Epithelial cell of proximal tubule (primary cell): ENCODE measurements at regions not wholly inside any gene's neighbourhood (a gene's known extent, or its start where the extent isn't known, plus 50 kb on each side); places are given as distances from the start of the nearest gene placed in this dataset.
"Not testable (repeated sequence)": the region's sequence is repeated elsewhere in the genome, so short reads cannot be mapped to it uniquely, and the experiment has no call there.

ENCODE experiments used
- DNase-seq: peaks from one replicate; pipeline ENCODE4 v3.0.0-alpha.2; 2011; ENCODE audit warnings: low read depth
- H3K4me3 ChIP-seq: 2 replicates; pipeline ENCODE4 v1.5.1; 2011; ENCODE audit warnings: low read depth, mild to moderate bottlenecking, low read length
- CTCF ChIP-seq: conservative IDR thresholded peaks from 2 replicates; pipeline ENCODE4 v1.5.1; 2012; ENCODE audit warnings: low read depth, mild to moderate bottlenecking, low read length

- no peak for DNase-seq
- TF ChIP-seq CTCF: no peak
- H3K4me3 ChIP-seq: no peak overlapping the region
These were observed 548.1 kb upstream of the C9orf72 start for GRCh38 chr9:28121366-28121765.

- DNase-seq: no peak
- TF ChIP-seq CTCF: no peak
- H3K4me3 ChIP-seq: no peak overlapping the region
These were observed 551.6 kb upstream of the C9orf72 start for GRCh38 chr9:28124917-28125316.

- TF ChIP-seq CTCF: no peak
- DNase-seq: no peak
- no peak overlapping the region for H3K4me3 ChIP-seq
These were observed 553.8 kb upstream of the C9orf72 start for GRCh38 chr9:28127101-28127500.

- no peak overlapping the region for H3K4me3 ChIP-seq
- DNase-seq: no peak
- no peak for TF ChIP-seq CTCF
These were observed 561.2 kb upstream of the C9orf72 start for GRCh38 chr9:28134446-28134976.

- no peak for DNase-seq
- TF ChIP-seq CTCF: no peak
- H3K4me3 ChIP-seq: no peak overlapping the region
These were observed 562.3 kb upstream of the C9orf72 start for GRCh38 chr9:28135549-28135948.

- no peak overlapping the region for H3K4me3 ChIP-seq
- DNase-seq: no peak
- TF ChIP-seq CTCF: no peak
These were observed 562.8 kb upstream of the C9orf72 start for GRCh38 chr9:28136113-28136512.

GRCh38 chr9:28147430-28147829 is 574.1 kb upstream of the C9orf72 start:
- not testable (repeated sequence) for DNase-seq, H3K4me3 ChIP-seq

GRCh38 chr9:28147923-28148597 is 574.8 kb upstream of the C9orf72 start:
- DNase-seq, H3K4me3 ChIP-seq: not testable (repeated sequence)

- not testable (repeated sequence) for H3K4me3 ChIP-seq
These were observed 576.2 kb upstream of the C9orf72 start for GRCh38 chr9:28149361-28150050.

More at GRCh38 chr9:28149361-28150050, 576.2 kb upstream of the C9orf72 start:
- not testable (repeated sequence) for DNase-seq
